Endothelial cell of umbilical vein (primary cell): ENCODE measurements at regions not wholly inside any gene's neighbourhood (a gene's known extent, or its start where the extent isn't known, plus 50 kb on each side); places are given as distances from the start of the nearest gene placed in this dataset.

Experiments used
- BruUV-seq: library from RNA; stranded (reverse); fragments of 400-500 nt; replicated peaks from 2 replicates; lab custom pipeline; 2021; lab: Mats Ljungman, UMichigan
- CTCF ChIA-PET: fragments of 300-600, 350-600 bp; sonication (Branson Sonifier 250); formaldehyde crosslinking; loops from one replicate; lab custom pipeline; 2021; ENCODE audit warnings: antibody characterized with exemption, inconsistent platforms; lab: Charles Lee
- POLR2A ChIA-PET: fragments of 300-600, 350-600 bp; sonication (Branson Sonifier 250); formaldehyde crosslinking; loops from one replicate; lab custom pipeline; 2021; ENCODE audit warnings: antibody characterized with exemption, inconsistent platforms; lab: Charles Lee
- DNase-seq: peaks from one replicate; pipeline ENCODE4 v3.0.0-alpha.2; 2011; ENCODE audit warnings: low read depth, low spot score
- FAIRE-seq: peaks from 2 replicates; lab custom pipeline; 2011; peaks lifted over from hg19 to GRCh38; lab: Jason Lieb, UNC
- H2AFZ ChIP-seq: 2 replicates; pipeline ENCODE4 v1.6.0; 2012; ENCODE audit warnings: low read depth, low read length, control low read depth, inconsistent platforms
- H3K27ac ChIP-seq: 2 replicates; pipeline ENCODE4 v1.5.1; 2011; ENCODE audit warnings: low read depth, mild to moderate bottlenecking, control low read depth, low read length, moderate library complexity; ENCODE audit not compliant: insufficient read depth
- H3K27me3 ChIP-seq, 2 experiments: 2 replicates each; pipeline versions ENCODE4 v1.6.0 to v1.6.1; 2011; ENCODE audit warnings: low read length in 2 of 2, mixed read lengths in 1 of 2; ENCODE audit not compliant: control insufficient read depth in 2 of 2, insufficient read depth in 2 of 2
- H3K36me3 ChIP-seq, 2 experiments: 2 replicates in 1 of 2; 3 replicates in 1 of 2; pipeline ENCODE4 v1.5.1; 2011; ENCODE audit warnings: low read length in 2 of 2, mild to moderate bottlenecking in 1 of 2, moderate library complexity in 1 of 2; ENCODE audit not compliant: control insufficient read depth in 2 of 2, insufficient read depth in 2 of 2; ENCODE audit errors: extremely low read depth in 1 of 2
- H3K4me1 ChIP-seq: 3 replicates; pipeline ENCODE4 v1.5.1; 2011; ENCODE audit warnings: mild to moderate bottlenecking, low read length; ENCODE audit not compliant: control insufficient read depth, insufficient read depth; ENCODE audit errors: extremely low read depth
- H3K4me2 ChIP-seq: 2 replicates; pipeline ENCODE4 v1.6.1; 2011; ENCODE audit warnings: low read length, control low read depth, mixed read lengths; ENCODE audit not compliant: insufficient read depth
- H3K4me3 ChIP-seq, 3 experiments: fragments of 200-600 bp in 1 of 3; sonication (generic), shearing (Covaris generic) in 1 of 3; replicated peaks in 1 of 3; 2 replicates each; pipeline ENCODE4 v1.5.1; 2011 to 2016; ENCODE audit warnings: control low read depth in 3 of 3, low read length in 3 of 3, mild to moderate bottlenecking in 2 of 3, inconsistent platforms in 1 of 3, low read depth in 1 of 3, moderate library complexity in 1 of 3; ENCODE audit not compliant: insufficient read depth in 1 of 3
- H3K79me2 ChIP-seq: 2 replicates; pipeline ENCODE4 v1.6.0; 2012; ENCODE audit warnings: low read length, inconsistent platforms; ENCODE audit not compliant: control insufficient read depth, insufficient read depth
- H3K9ac ChIP-seq: replicated peaks from 2 replicates; pipeline ENCODE3; 2011; ENCODE audit warnings: low read length, control low read depth; ENCODE audit not compliant: insufficient read depth; ENCODE audit errors: extremely low read depth
- H3K9me1 ChIP-seq: replicated peaks from 3 replicates; pipeline ENCODE4 v1.6.0; 2011; ENCODE audit warnings: mild to moderate bottlenecking, low read length; ENCODE audit not compliant: control insufficient read depth, insufficient read depth; ENCODE audit errors: extremely low read depth
- H3K9me3 ChIP-seq: replicated peaks from 2 replicates; pipeline ENCODE4 v1.5.1; 2012; ENCODE audit warnings: low read length, inconsistent platforms; ENCODE audit not compliant: control insufficient read depth, insufficient read depth
- H4K20me1 ChIP-seq: replicated peaks from 2 replicates; pipeline ENCODE3; 2011; ENCODE audit warnings: mild to moderate bottlenecking, low read length; ENCODE audit not compliant: control insufficient read depth, insufficient read depth; ENCODE audit errors: extremely low read depth
- EZH2 ChIP-seq: IDR thresholded peaks from 2 replicates; pipeline ENCODE4 v1.6.1; 2012; ENCODE audit warnings: borderline replicate concordance, low read depth, mild to moderate bottlenecking, moderate library complexity, low read length, inconsistent platforms; ENCODE audit not compliant: severe bottlenecking
- FOS ChIP-seq: IDR thresholded peaks from 2 replicates; pipeline ENCODE4 v1.6.1; 2011; ENCODE audit warnings: mild to moderate bottlenecking, low read length, moderate library complexity, borderline replicate concordance; ENCODE audit not compliant: insufficient read depth
- GATA2 ChIP-seq: IDR thresholded peaks from 2 replicates; pipeline ENCODE4 v1.7.0; 2011; ENCODE audit warnings: low read depth, mild to moderate bottlenecking, moderate library complexity, mixed read lengths, low read length; ENCODE audit not compliant: insufficient read length, insufficient read depth
- JUN ChIP-seq: IDR thresholded peaks from 2 replicates; pipeline ENCODE4 v1.6.1; 2011; ENCODE audit warnings: borderline replicate concordance, low read depth; ENCODE audit not compliant: insufficient read length, insufficient read depth
- MAX ChIP-seq: IDR thresholded peaks from 2 replicates; pipeline ENCODE4 v1.6.1; 2011; ENCODE audit not compliant: insufficient read depth, insufficient read length
- MYC ChIP-seq: IDR thresholded peaks from one replicate; pipeline ENCODE4 v1.6.1; 2011; ENCODE audit warnings: mild to moderate bottlenecking, low read depth, low read length
- POLR2A ChIP-seq: IDR thresholded peaks from 2 replicates; pipeline ENCODE4 v1.6.1; 2012; ENCODE audit warnings: low read depth, mild to moderate bottlenecking, control low read depth, low read length
- POLR2AphosphoS5 ChIP-seq: IDR thresholded peaks from 2 replicates; pipeline ENCODE4 v1.6.1; 2012; ENCODE audit warnings: low read depth, mild to moderate bottlenecking, control low read depth, low read length, moderate library complexity; ENCODE audit not compliant: insufficient read depth
- dilution Hi-C: fragments of 300-500 bp; cut with MboI; formaldehyde crosslinking; loops from one replicate; pipeline ENCODE4 v1.15.0; 2019; ENCODE audit warnings: low sequenced_read_pairs; ENCODE audit not compliant: extremely low pct_ligation_motif_present
- intact Hi-C: fragments of 100-400 bp; cut with micrococcal nuclease; formaldehyde crosslinking; loops from one replicate; pipeline ENCODE4 v1.10.0; 2022
- TF ChIP-seq, protein P1 (sequence below), 2 donors: IDR thresholded peaks; 1 replicate in 1 of 2; 2 replicates in 1 of 2; pipeline ENCODE4 v1.5.1; 2011; ENCODE audit warnings: low read length in 2 of 2, mild to moderate bottlenecking in 2 of 2, moderate library complexity in 2 of 2, control low read depth in 1 of 2, inconsistent platforms in 1 of 2, low read depth in 1 of 2; ENCODE audit not compliant: insufficient read depth in 1 of 2; ENCODE audit errors: extremely low read depth in 1 of 2

GRCh38 chr5:87867281-87867680, 401.4 kb downstream of the TMEM161B start:
- DNase-seq (no peak), FAIRE-seq (no peak)
- no peak overlapping the region for H3K4me2 ChIP-seq
- dilution Hi-C loops, result no loop called here
- CTCF ChIA-PET, result interaction anchor here (1.0 kb wide), 1 partner anchor 16 kb away, joined by 3 read pairs; no protein-coding TSS in a partner anchor
- no peak overlapping the region for H3K9ac ChIP-seq
- H3K27ac ChIP-seq, result no peak overlapping the region
- no peaks in the 10 kb centered on the region for H4K20me1 ChIP-seq
- no peaks in the 10 kb centered on the region for H3K4me1 ChIP-seq
- H3K9me1 ChIP-seq, result no peaks in the 10 kb centered on the region
- no peaks in the 10 kb centered on the region for H3K79me2 ChIP-seq
- no peaks in the 10 kb centered on the region for H3K9me3 ChIP-seq
- TF ChIP-seq EZH2 (no peak), MAX (no peak), POLR2AphosphoS5 (no peak), POLR2A (no peak), FOS (no peak), GATA2 (no peak), JUN (no peak), MYC (no peak)
- TF ChIP-seq, protein P1, sequence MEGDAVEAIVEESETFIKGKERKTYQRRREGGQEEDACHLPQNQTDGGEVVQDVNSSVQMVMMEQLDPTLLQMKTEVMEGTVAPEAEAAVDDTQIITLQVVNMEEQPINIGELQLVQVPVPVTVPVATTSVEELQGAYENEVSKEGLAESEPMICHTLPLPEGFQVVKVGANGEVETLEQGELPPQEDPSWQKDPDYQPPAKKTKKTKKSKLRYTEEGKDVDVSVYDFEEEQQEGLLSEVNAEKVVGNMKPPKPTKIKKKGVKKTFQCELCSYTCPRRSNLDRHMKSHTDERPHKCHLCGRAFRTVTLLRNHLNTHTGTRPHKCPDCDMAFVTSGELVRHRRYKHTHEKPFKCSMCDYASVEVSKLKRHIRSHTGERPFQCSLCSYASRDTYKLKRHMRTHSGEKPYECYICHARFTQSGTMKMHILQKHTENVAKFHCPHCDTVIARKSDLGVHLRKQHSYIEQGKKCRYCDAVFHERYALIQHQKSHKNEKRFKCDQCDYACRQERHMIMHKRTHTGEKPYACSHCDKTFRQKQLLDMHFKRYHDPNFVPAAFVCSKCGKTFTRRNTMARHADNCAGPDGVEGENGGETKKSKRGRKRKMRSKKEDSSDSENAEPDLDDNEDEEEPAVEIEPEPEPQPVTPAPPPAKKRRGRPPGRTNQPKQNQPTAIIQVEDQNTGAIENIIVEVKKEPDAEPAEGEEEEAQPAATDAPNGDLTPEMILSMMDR (IDR thresholded peaks at IDR 0.05; ENCODE audit: extremely low read depth in 1 of 2, insufficient read depth in 1 of 2, low read depth in 1 of 2, low read length in 2 of 2), result no peak
- H3K36me3 ChIP-seq, result no peaks in the 10 kb centered on the region
- BruUV-seq, result no TSS peak
- no peak overlapping the region for H3K4me3 ChIP-seq
- H3K27me3 ChIP-seq, result no peaks in the 10 kb centered on the region
- intact Hi-C loops, result no loop called here
- POLR2A ChIA-PET, result no interaction called here
- H2AFZ ChIP-seq, result no peak overlapping the region
